ENCODE measurements at regions not wholly inside any gene's neighbourhood (a gene's known extent, or its start where the extent isn't known, plus 50 kb on each side); places are given as distances from the start of the nearest gene placed in this dataset.

DNA sequence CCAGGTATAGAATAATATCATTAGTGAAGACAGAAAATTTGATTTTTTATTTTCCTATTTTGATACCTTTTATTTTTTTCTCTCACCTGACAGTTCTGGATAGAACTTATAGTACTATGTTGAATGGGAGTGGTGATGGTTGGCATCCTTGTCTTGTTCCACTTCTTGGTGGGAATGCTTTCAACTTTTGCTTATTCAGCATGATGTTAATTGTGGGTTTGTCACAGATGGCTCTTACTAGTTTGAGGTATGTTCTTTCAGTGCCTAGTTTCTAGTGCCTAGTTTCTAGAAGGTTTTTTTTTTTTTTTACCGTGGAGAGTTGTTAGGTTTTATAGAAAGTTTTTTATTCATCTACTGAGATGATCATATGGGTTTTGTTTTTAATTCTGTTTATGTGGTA is 516.3 kb upstream of the NOVA1 start:
- Histone ChIP-seq H3K9me2 (replicated peaks; ENCODE audit: insufficient read depth, low read length) (no peaks in the 10 kb centered on the region), H3K27me3 (ENCODE audit: low read length) (no peaks in the 10 kb centered on the region), H3K36me3 (ENCODE audit: low read length) (no peaks in the 10 kb centered on the region), H3K9ac (ENCODE audit: low read length) (no peak overlapping the region), H4K20me1 (ENCODE audit: low read depth, low read length) (no peaks in the 10 kb centered on the region), H3K4me2 (ENCODE audit: low read depth, low read length, poor library complexity, severe bottlenecking) (no peak overlapping the region), H2AFZ (ENCODE audit: low read depth, low read length, severe bottlenecking) (no peak overlapping the region), H3K4me3 (ENCODE audit: insufficient read depth, low read length, poor library complexity, severe bottlenecking) (no peak overlapping the region), H3F3A (ENCODE audit: insufficient read depth) (no peaks in the 10 kb centered on the region), H3K27ac (ENCODE audit: low read depth, low read length) (no peak overlapping the region), H3K79me2 (ENCODE audit: insufficient read depth, low read length) (no peaks in the 10 kb centered on the region), H3K9me3 (ENCODE audit: insufficient read depth, low read length) (no peaks in the 10 kb centered on the region)
- no peak for TF ChIP-seq EZH2phosphoT487 (conservative IDR thresholded peaks at IDR 0.05; ENCODE audit: low read length)
- TF ChIP-seq, protein P1, sequence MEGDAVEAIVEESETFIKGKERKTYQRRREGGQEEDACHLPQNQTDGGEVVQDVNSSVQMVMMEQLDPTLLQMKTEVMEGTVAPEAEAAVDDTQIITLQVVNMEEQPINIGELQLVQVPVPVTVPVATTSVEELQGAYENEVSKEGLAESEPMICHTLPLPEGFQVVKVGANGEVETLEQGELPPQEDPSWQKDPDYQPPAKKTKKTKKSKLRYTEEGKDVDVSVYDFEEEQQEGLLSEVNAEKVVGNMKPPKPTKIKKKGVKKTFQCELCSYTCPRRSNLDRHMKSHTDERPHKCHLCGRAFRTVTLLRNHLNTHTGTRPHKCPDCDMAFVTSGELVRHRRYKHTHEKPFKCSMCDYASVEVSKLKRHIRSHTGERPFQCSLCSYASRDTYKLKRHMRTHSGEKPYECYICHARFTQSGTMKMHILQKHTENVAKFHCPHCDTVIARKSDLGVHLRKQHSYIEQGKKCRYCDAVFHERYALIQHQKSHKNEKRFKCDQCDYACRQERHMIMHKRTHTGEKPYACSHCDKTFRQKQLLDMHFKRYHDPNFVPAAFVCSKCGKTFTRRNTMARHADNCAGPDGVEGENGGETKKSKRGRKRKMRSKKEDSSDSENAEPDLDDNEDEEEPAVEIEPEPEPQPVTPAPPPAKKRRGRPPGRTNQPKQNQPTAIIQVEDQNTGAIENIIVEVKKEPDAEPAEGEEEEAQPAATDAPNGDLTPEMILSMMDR (IDR thresholded peaks at IDR 0.05; ENCODE audit: insufficient read depth, low read length, poor library complexity, severe bottlenecking) = no peak

DNA sequence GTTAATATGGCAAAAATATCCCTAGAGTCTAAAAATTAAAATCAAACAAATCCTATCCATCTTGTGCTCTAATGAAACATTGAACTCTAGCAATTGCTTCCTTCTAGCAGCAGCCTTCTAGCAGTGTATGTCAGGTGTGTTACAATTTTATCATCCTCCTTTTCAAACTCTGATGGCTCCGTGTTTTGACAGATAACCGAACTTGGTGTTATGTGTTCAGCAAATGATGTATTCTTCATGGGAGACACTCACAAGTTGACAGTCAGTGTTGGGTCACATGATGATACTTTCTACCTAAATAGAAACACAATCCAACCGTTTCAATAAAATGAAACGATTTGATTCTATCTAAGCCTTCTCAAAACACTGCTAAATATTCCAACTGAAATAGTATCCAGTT is 525.3 kb upstream of the NOVA1 start:
- Histone ChIP-seq H2AFZ (ENCODE audit: low read depth, low read length, severe bottlenecking) (no peak overlapping the region), H3K4me2 (ENCODE audit: low read depth, low read length, poor library complexity, severe bottlenecking) (no peak overlapping the region), H3K9ac (ENCODE audit: low read length) (no peak overlapping the region), H3F3A (ENCODE audit: insufficient read depth) (no peaks in the 10 kb centered on the region), H3K4me3 (ENCODE audit: insufficient read depth, low read length, poor library complexity, severe bottlenecking) (no peak overlapping the region), H3K9me2 (replicated peaks; ENCODE audit: insufficient read depth, low read length) (no peaks in the 10 kb centered on the region), H3K36me3 (ENCODE audit: low read length) (no peaks in the 10 kb centered on the region), H3K27ac (ENCODE audit: low read depth, low read length) (no peak overlapping the region), H3K27me3 (ENCODE audit: low read length) (no peaks in the 10 kb centered on the region), H3K9me3 (ENCODE audit: insufficient read depth, low read length) (no peaks in the 10 kb centered on the region), H4K20me1 (ENCODE audit: low read depth, low read length) (no peaks in the 10 kb centered on the region), H3K79me2 (ENCODE audit: insufficient read depth, low read length) (no peaks in the 10 kb centered on the region)
- no peak for TF ChIP-seq EZH2phosphoT487 (conservative IDR thresholded peaks at IDR 0.05; ENCODE audit: low read length)
- TF ChIP-seq, protein P1 (IDR thresholded peaks at IDR 0.05; ENCODE audit: insufficient read depth, low read length, poor library complexity, severe bottlenecking) = no peak

DNA sequence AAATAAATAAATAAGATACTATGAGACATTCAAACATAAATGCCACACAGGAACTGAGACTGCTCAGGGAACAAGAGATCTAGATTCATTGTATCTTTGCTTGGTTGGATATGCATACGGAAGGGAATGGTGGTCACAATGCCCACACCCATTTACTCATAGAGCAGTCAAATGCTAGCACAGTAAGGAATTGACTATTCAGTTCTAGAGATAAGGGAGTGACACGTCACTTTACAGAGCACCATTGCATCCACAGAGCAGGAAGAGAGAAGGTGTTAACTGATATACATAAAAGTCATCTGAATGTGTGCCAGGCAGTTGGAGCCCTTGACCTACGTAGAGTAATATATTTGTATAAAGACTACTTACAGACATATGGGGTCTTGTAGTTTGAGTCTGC is 530.0 kb upstream of the NOVA1 start:
- no peaks in the 10 kb centered on the region for H4K20me1 ChIP-seq (ENCODE audit: low read depth, low read length)
- H2AFZ ChIP-seq (ENCODE audit: low read depth, low read length, severe bottlenecking) = no peak overlapping the region
- H3K4me3 ChIP-seq (ENCODE audit: insufficient read depth, low read length, poor library complexity, severe bottlenecking) = no peak overlapping the region
- H3K79me2 ChIP-seq (ENCODE audit: insufficient read depth, low read length) = no peaks in the 10 kb centered on the region
- TF ChIP-seq, protein P1 (IDR thresholded peaks at IDR 0.05; ENCODE audit: insufficient read depth, low read length, poor library complexity, severe bottlenecking) = no peak
- no peak for TF ChIP-seq EZH2phosphoT487 (conservative IDR thresholded peaks at IDR 0.05; ENCODE audit: low read length)
- no peaks in the 10 kb centered on the region for H3K9me2 ChIP-seq (replicated peaks; ENCODE audit: insufficient read depth, low read length)
- no peaks in the 10 kb centered on the region for H3K27me3 ChIP-seq (ENCODE audit: low read length)
- H3K4me2 ChIP-seq (ENCODE audit: low read depth, low read length, poor library complexity, severe bottlenecking) = no peak overlapping the region
- no peaks in the 10 kb centered on the region for H3K36me3 ChIP-seq (ENCODE audit: low read length)
- H3K27ac ChIP-seq (ENCODE audit: low read depth, low read length) = no peak overlapping the region
- H3F3A ChIP-seq (ENCODE audit: insufficient read depth) = no peaks in the 10 kb centered on the region
- no peaks in the 10 kb centered on the region for H3K9me3 ChIP-seq (ENCODE audit: insufficient read depth, low read length)
- no peak overlapping the region for H3K9ac ChIP-seq (ENCODE audit: low read length)

DNA sequence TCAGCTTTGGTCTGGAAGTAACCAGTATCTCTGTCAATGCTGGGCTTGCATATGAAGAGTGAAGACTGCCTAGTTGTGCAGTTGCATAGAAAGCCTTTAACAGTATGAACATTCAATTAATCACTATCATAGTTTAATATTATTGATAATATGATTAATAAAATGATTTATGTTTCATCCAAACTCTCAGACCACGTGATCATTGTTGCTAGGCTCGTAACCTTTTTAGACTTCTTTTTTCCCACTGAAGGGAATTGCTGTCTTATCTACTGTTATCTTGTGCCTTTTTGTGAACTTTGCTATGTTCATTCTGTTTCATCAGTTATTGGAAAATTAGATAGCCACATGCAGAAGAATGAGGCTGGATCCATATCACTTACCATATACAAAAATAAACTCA is 536.4 kb upstream of the NOVA1 start:
- Histone ChIP-seq H3K4me3 (ENCODE audit: insufficient read depth, low read length, poor library complexity, severe bottlenecking) (no peak overlapping the region), H3K36me3 (ENCODE audit: low read length) (no peaks in the 10 kb centered on the region), H3F3A (ENCODE audit: insufficient read depth) (no peaks in the 10 kb centered on the region), H3K79me2 (ENCODE audit: insufficient read depth, low read length) (no peaks in the 10 kb centered on the region), H3K9me3 (ENCODE audit: insufficient read depth, low read length) (no peaks in the 10 kb centered on the region), H3K4me2 (ENCODE audit: low read depth, low read length, poor library complexity, severe bottlenecking) (no peak overlapping the region), H4K20me1 (ENCODE audit: low read depth, low read length) (no peaks in the 10 kb centered on the region), H3K9ac (ENCODE audit: low read length) (no peak overlapping the region), H3K9me2 (replicated peaks; ENCODE audit: insufficient read depth, low read length) (no peaks in the 10 kb centered on the region), H2AFZ (ENCODE audit: low read depth, low read length, severe bottlenecking) (no peak overlapping the region), H3K27me3 (ENCODE audit: low read length) (no peaks in the 10 kb centered on the region), H3K27ac (ENCODE audit: low read depth, low read length) (no peak overlapping the region)
- TF ChIP-seq EZH2phosphoT487 (conservative IDR thresholded peaks at IDR 0.05; ENCODE audit: low read length) = no peak
- TF ChIP-seq, protein P1 (IDR thresholded peaks at IDR 0.05; ENCODE audit: insufficient read depth, low read length, poor library complexity, severe bottlenecking) = no peak

Data from SU-DHL-6 (cell line).